CD14-positive monocyte (primary cell): ENCODE measurements at regions not wholly inside any gene's neighbourhood (a gene's known extent, or its start where the extent isn't known, plus 50 kb on each side); places are given as distances from the start of the nearest gene placed in this dataset.

Experiments
- DNase-seq, 3 donors: peaks; one replicate each; pipeline ENCODE4 v3.0.0-alpha.2; 2011 to 2022
- H2AFZ ChIP-seq: 2 replicates; pipeline ENCODE4 v1.6.0; 2012; ENCODE audit warnings: mild to moderate bottlenecking, low read depth, low read length, inconsistent platforms; ENCODE audit not compliant: insufficient read depth, poor library complexity, severe bottlenecking
- H3K27ac ChIP-seq, 2 donors: 1 replicate in 1 of 2; 2 replicates in 1 of 2; pipeline ENCODE4 v1.5.1; 2012 to 2013; ENCODE audit warnings: low read length in 2 of 2, control low read depth in 1 of 2, inconsistent platforms in 1 of 2, low read depth in 1 of 2, mild to moderate bottlenecking in 1 of 2
- H3K27me3 ChIP-seq, 2 donors: one replicate each; pipeline versions ENCODE4 v1.6.0 to v1.6.1; 2011 to 2013; ENCODE audit warnings: low read length in 2 of 2; ENCODE audit not compliant: control insufficient read depth in 2 of 2, insufficient read depth in 2 of 2
- H3K36me3 ChIP-seq, 2 donors: replicated peaks in 1 of 2; 1 replicate in 1 of 2; 2 replicates in 1 of 2; pipeline versions ENCODE4 v1.5.1 to v1.6.1; 2012 to 2013; ENCODE audit warnings: low read length in 2 of 2, control low read depth in 1 of 2, inconsistent platforms in 1 of 2, mild to moderate bottlenecking in 1 of 2; ENCODE audit not compliant: insufficient read depth in 2 of 2, control insufficient read depth in 1 of 2
- H3K4me1 ChIP-seq, 2 donors: 1 replicate in 1 of 2; 2 replicates in 1 of 2; pipeline versions ENCODE4 v1.5.1 to v1.6.1; 2012 to 2013; ENCODE audit warnings: low read length in 2 of 2, control low read depth in 1 of 2, inconsistent platforms in 1 of 2, mild to moderate bottlenecking in 1 of 2, moderate library complexity in 1 of 2; ENCODE audit not compliant: insufficient read depth in 2 of 2, control insufficient read depth in 1 of 2
- H3K4me2 ChIP-seq: replicated peaks from 2 replicates; pipeline ENCODE3; 2012; ENCODE audit warnings: low read length, moderate library complexity, mild to moderate bottlenecking; ENCODE audit not compliant: poor library complexity, severe bottlenecking; ENCODE audit errors: extremely low read depth
- H3K4me3 ChIP-seq, 3 experiments: fragments of 200-600 bp in 1 of 3; sonication (generic) in 1 of 3; replicated peaks in 1 of 3; 1 replicate in 2 of 3; 2 replicates in 1 of 3; pipeline ENCODE4 v1.5.1; 2011 to 2013; ENCODE audit warnings: low read length in 3 of 3, mild to moderate bottlenecking in 3 of 3, control low read depth in 2 of 3, low read depth in 2 of 3, inconsistent platforms in 1 of 3, moderate library complexity in 1 of 3
- H3K79me2 ChIP-seq: 2 replicates; pipeline ENCODE4 v1.6.0; 2012; ENCODE audit warnings: mild to moderate bottlenecking, control low read depth, inconsistent platforms, low read length, moderate library complexity; ENCODE audit not compliant: insufficient read depth
- H3K9ac ChIP-seq: 2 replicates; pipeline ENCODE4 v1.6.0; 2017; ENCODE audit warnings: low read length, mild to moderate bottlenecking; ENCODE audit not compliant: insufficient read depth, poor library complexity, severe bottlenecking
- H3K9me3 ChIP-seq, 2 donors: replicated peaks in 1 of 2; 1 replicate in 1 of 2; 2 replicates in 1 of 2; pipeline versions ENCODE4 v1.5.1 to v1.6.1; 2012 to 2013; ENCODE audit warnings: low read length in 2 of 2, control low read depth in 1 of 2; ENCODE audit not compliant: control insufficient read depth in 1 of 2, insufficient read depth in 1 of 2
- H4K20me1 ChIP-seq: 2 replicates; pipeline ENCODE4 v1.6.0; 2012; ENCODE audit warnings: mild to moderate bottlenecking, low read length, control low read depth, moderate library complexity; ENCODE audit not compliant: insufficient read depth
- H3K27ac Mint-ChIP-seq, 7 donors: one replicate each; pipeline ENCODE4 v1.8.0; 2020; ENCODE audit warnings: mild to moderate bottlenecking in 7 of 7, mixed read lengths in 7 of 7, moderate library complexity in 6 of 7, inconsistent platforms in 2 of 7
- H3K27me3 Mint-ChIP-seq, 3 donors: one replicate each; pipeline ENCODE4 v1.8.0; 2021 to 2022; ENCODE audit warnings: low read depth in 3 of 3, mild to moderate bottlenecking in 3 of 3, mixed read lengths in 3 of 3, moderate library complexity in 3 of 3, inconsistent platforms in 1 of 3
- H3K36me3 Mint-ChIP-seq, 2 donors: one replicate each; pipeline ENCODE4 v1.8.0; 2020; ENCODE audit warnings: mixed read lengths in 2 of 2, inconsistent platforms in 1 of 2, mild to moderate bottlenecking in 1 of 2
- H3K4me1 Mint-ChIP-seq: one replicate; pipeline ENCODE4 v1.8.0; 2020; ENCODE audit warnings: mild to moderate bottlenecking, mixed read lengths
- H3K4me3 Mint-ChIP-seq, 2 donors: one replicate each; pipeline ENCODE4 v1.8.0; 2020; ENCODE audit warnings: mild to moderate bottlenecking in 2 of 2, mixed read lengths in 2 of 2, moderate library complexity in 1 of 2
- H3K9me3 Mint-ChIP-seq, 7 donors: one replicate each; pipeline ENCODE4 v1.8.0; 2020 to 2022; ENCODE audit warnings: mixed read lengths in 7 of 7, mild to moderate bottlenecking in 6 of 7, moderate library complexity in 6 of 7, inconsistent platforms in 2 of 7
- WGBS: methylation state at CpG from one replicate; pipeline ENCODE4 v1.1.5; 2013; ENCODE audit warnings: missing lambda C conversion rate; ENCODE audit not compliant: insufficient coverage; 5-methylcytosine and 5-hydroxymethylcytosine counted together
- intact Hi-C, 2 donors: fragments of 100-400 bp; cut with micrococcal nuclease; formaldehyde crosslinking; loops; one replicate each; pipeline versions ENCODE4 v1.15.0 to v1.15.1; 2023
- TF ChIP-seq, protein P1 (sequence below): fragments of 200-600 bp; IDR thresholded peaks from one replicate; pipeline ENCODE4 v1.8.0; 2022; ENCODE audit warnings: antibody characterized with exemption, mild to moderate bottlenecking

DNA sequence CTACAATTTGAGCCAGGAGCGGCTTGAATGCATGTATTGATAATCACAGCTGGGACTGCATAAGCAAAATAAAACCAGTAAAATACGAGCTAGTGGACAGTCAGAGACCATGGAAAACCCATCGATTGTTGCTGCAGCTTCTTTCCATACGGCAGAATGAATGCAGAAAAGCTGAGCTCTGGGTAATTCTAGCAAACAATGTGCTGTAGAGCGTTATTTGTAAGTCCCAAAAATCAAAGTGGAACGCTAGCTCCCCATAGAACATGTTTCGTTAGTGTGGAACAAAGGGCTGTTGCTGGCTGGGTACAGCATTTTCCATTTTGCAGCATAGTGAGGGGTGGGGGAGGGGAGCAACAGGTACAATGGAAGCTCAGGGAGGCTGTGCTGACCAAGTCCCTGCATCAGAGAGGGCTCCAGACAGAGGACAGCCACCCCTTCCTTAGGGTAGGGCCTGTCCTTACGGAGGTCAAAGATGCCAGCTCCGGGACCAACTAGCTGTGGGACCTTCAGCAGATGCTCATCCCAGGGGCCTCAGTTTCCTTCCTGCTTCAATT lies 74.1 kb downstream of the BOD1L2 start:
- H3K36me3 Mint-ChIP-seq = no peaks in the 10 kb centered on the region
- no peaks in the 10 kb centered on the region for H4K20me1 ChIP-seq
- intact Hi-C loops = no loop called here

DNA sequence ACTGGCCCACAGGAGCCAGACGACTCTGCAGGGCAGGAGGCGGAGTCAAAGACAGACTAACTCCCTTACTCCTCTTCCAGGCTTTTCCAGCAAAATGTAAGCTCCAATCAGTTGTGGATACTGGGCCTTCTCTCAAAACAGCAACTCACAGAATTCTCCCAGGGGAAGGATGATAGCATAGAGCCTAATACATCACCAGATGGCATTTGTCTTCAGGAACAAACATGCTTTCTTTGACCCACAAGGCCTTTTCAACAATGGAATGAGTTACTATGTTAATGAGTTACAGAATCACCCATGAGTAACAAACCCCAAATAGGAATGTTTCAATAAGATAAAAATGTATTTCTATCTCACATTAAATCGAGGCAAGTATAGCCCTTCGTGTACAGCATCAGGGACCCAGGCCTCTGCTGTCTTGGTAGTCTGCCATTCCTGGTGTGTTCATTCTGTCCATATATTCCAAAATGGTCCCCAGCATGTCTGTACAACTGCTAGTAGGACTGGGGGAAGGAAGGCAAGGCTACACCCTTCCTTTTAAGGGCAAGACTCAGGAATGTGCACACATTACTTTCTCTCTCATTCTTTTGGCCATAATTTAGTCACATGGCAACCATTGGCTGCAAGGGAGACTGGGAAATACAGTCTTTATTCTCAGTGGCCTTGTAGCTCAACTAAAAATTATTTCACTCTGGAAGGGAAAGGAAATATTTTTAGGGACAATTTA lies 76.4 kb downstream of the BOD1L2 start:
- no peak overlapping the region for H3K4me3 ChIP-seq
- H3K9ac ChIP-seq = no peak overlapping the region
- no peaks in the 10 kb centered on the region for H4K20me1 ChIP-seq
- intact Hi-C loops = no loop called here
- H3K27me3 Mint-ChIP-seq = peaks cover 2 to 9% (median 4%) of the 10 kb centered on the region in 3 donors
- no peak for DNase-seq
- no peaks in the 10 kb centered on the region for H3K79me2 ChIP-seq
- H3K9me3 ChIP-seq = no peaks in the 10 kb centered on the region
- WGBS = 100% methylated on average over 2 of the region's 4 CpGs
- no peaks in the 10 kb centered on the region for H3K4me1 Mint-ChIP-seq
- H3K27me3 ChIP-seq = no peaks in the 10 kb centered on the region
- H2AFZ ChIP-seq = no peak overlapping the region
- no peak overlapping the region for H3K27ac ChIP-seq
- TF ChIP-seq, protein P1, sequence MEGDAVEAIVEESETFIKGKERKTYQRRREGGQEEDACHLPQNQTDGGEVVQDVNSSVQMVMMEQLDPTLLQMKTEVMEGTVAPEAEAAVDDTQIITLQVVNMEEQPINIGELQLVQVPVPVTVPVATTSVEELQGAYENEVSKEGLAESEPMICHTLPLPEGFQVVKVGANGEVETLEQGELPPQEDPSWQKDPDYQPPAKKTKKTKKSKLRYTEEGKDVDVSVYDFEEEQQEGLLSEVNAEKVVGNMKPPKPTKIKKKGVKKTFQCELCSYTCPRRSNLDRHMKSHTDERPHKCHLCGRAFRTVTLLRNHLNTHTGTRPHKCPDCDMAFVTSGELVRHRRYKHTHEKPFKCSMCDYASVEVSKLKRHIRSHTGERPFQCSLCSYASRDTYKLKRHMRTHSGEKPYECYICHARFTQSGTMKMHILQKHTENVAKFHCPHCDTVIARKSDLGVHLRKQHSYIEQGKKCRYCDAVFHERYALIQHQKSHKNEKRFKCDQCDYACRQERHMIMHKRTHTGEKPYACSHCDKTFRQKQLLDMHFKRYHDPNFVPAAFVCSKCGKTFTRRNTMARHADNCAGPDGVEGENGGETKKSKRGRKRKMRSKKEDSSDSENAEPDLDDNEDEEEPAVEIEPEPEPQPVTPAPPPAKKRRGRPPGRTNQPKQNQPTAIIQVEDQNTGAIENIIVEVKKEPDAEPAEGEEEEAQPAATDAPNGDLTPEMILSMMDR = no peak
- no peak overlapping the region for H3K4me2 ChIP-seq
- H3K4me3 Mint-ChIP-seq = no peak overlapping the region
- H3K9me3 Mint-ChIP-seq = peaks cover 0 to 9% (median 3%) of the 10 kb centered on the region in 7 donors
- no peak overlapping the region for H3K27ac Mint-ChIP-seq
- H3K36me3 Mint-ChIP-seq = no peaks in the 10 kb centered on the region
- H3K4me1 ChIP-seq = no peaks in the 10 kb centered on the region
- H3K36me3 ChIP-seq = no peaks in the 10 kb centered on the region

More for the DNA sequence above, 74.1 kb downstream of the BOD1L2 start:
- no peak for DNase-seq
- WGBS = 87% methylated on average over 7 of the region's 9 CpGs
- no peak overlapping the region for H3K27ac ChIP-seq
- H3K4me2 ChIP-seq = no peak overlapping the region
- no peaks in the 10 kb centered on the region for H3K4me1 ChIP-seq
- no peak overlapping the region for H3K4me3 ChIP-seq
- Mint-ChIP-seq H3K4me1 (no peaks in the 10 kb centered on the region), H3K9me3 (peaks cover 0 to 6% (median 3%) of the 10 kb centered on the region in 7 donors), H3K27ac (no peak overlapping the region), H3K4me3 (no peak overlapping the region), H3K27me3 (peaks cover 4 to 9% (median 4%) of the 10 kb centered on the region in 3 donors)
- H3K9ac ChIP-seq = no peak overlapping the region
- H3K27me3 ChIP-seq = no peaks in the 10 kb centered on the region
- H2AFZ ChIP-seq = no peak overlapping the region
- TF ChIP-seq, protein P1 = no peak
- no peaks in the 10 kb centered on the region for H3K36me3 ChIP-seq
- H3K9me3 ChIP-seq = no peaks in the 10 kb centered on the region
- H3K79me2 ChIP-seq = no peaks in the 10 kb centered on the region
